AG04450 (cell line): ENCODE measurements at regions not wholly inside any gene's neighbourhood (a gene's known extent, or its start where the extent isn't known, plus 50 kb on each side); places are given as distances from the start of the nearest gene placed in this dataset.

ENCODE experiments used
- CTCF ChIA-PET: fragments of 300-600, 350-600 bp; formaldehyde crosslinking; extraction: SDS; loops from one replicate; lab custom pipeline; 2022; ENCODE audit warnings: antibody characterized with exemption, inconsistent platforms; lab: Charles Lee
- POLR2A ChIA-PET: fragments of 350-600 bp; formaldehyde crosslinking; extraction: SDS; loops from one replicate; lab custom pipeline; 2021; ENCODE audit warnings: antibody characterized with exemption, inconsistent platforms; lab: Yijun Ruan, JAX
- DNase-seq: peaks from one replicate; pipeline ENCODE4 v3.0.0-alpha.2; 2011; ENCODE audit warnings: low read depth, low spot score
- H3K27ac ChIP-seq: one replicate; pipeline ENCODE4 v1.5.1; 2012; ENCODE audit warnings: low read depth, low read length, control low read depth
- H3K27me3 ChIP-seq: one replicate; pipeline ENCODE4 v1.6.0; 2012; ENCODE audit warnings: low read length; ENCODE audit not compliant: control insufficient read depth, insufficient read depth
- H3K4me3 ChIP-seq: 2 replicates; pipeline ENCODE4 v1.5.1; 2011; ENCODE audit warnings: mild to moderate bottlenecking, low read depth, low read length, control low read depth
- H3K9me3 ChIP-seq: 2 replicates; pipeline ENCODE4 v1.5.1; 2012; ENCODE audit warnings: low read length; ENCODE audit not compliant: control insufficient read depth, insufficient read depth
- CTCF ChIP-seq: IDR thresholded peaks from 2 replicates; pipeline ENCODE4 v1.5.1; 2011; ENCODE audit warnings: low read depth, low read length, control low read depth, inconsistent platforms

- TF ChIP-seq CTCF, result no peak
- Histone ChIP-seq H3K4me3 (no peak overlapping the region), H3K9me3 (no peaks in the 10 kb centered on the region), H3K27ac (no peak overlapping the region), H3K27me3 (no peaks in the 10 kb centered on the region)
- no peak for DNase-seq
- ChIA-PET CTCF (no interaction called here), POLR2A (no interaction called here)
These were observed 108.8 kb downstream of the SQOR start for GRCh38 chr15:45743426-45744235.

GRCh38 chr15:45744236-45744589 lies 109.4 kb downstream of the SQOR start:
- no peak overlapping the region for H3K27ac ChIP-seq
- no peaks in the 10 kb centered on the region for H3K9me3 ChIP-seq
- ChIA-PET POLR2A (no interaction called here), CTCF (no interaction called here)
- no peak for TF ChIP-seq CTCF
- DNase-seq, result no peak
- no peak overlapping the region for H3K4me3 ChIP-seq
- no peaks in the 10 kb centered on the region for H3K27me3 ChIP-seq

- ChIA-PET POLR2A (no interaction called here), CTCF (interaction anchor here (1.1 kb wide), 1 partner anchor 32 kb away, joined by 4 read pairs; no protein-coding TSS in a partner anchor)
- no peaks in the 10 kb centered on the region for H3K9me3 ChIP-seq
- H3K4me3 ChIP-seq, result no peak overlapping the region
- no peak overlapping the region for H3K27ac ChIP-seq
- no peak for TF ChIP-seq CTCF
- H3K27me3 ChIP-seq, result no peaks in the 10 kb centered on the region
- DNase-seq, result no peak
These were observed 112.6 kb downstream of the SQOR start for GRCh38 chr15:45747426-45747825.

- Histone ChIP-seq H3K9me3 (no peaks in the 10 kb centered on the region), H3K27me3 (no peaks in the 10 kb centered on the region), H3K4me3 (no peak overlapping the region), H3K27ac (no peak overlapping the region)
- CTCF ChIA-PET, result no interaction called here
- POLR2A ChIA-PET, result no interaction called here
- TF ChIP-seq CTCF, result no peak
- DNase-seq, result no peak
These were observed 116.8 kb downstream of the SQOR start for GRCh38 chr15:45751629-45752028.

- CTCF ChIA-PET, result no interaction called here
- no peak for TF ChIP-seq CTCF
- no peaks in the 10 kb centered on the region for H3K27me3 ChIP-seq
These were observed 125.1 kb downstream of the SQOR start for GRCh38 chr15:45759936-45760335.

More at GRCh38 chr15:45759936-45760335, 125.1 kb downstream of the SQOR start:
- Histone ChIP-seq H3K27ac (no peak overlapping the region), H3K4me3 (no peak overlapping the region), H3K9me3 (no peaks in the 10 kb centered on the region)
- POLR2A ChIA-PET, result no interaction called here
- no peak for DNase-seq
